ENCODE measurements at regions not wholly inside any gene's neighbourhood (a gene's known extent, or its start where the extent isn't known, plus 50 kb on each side); places are given as distances from the start of the nearest gene placed in this dataset.

DNA sequence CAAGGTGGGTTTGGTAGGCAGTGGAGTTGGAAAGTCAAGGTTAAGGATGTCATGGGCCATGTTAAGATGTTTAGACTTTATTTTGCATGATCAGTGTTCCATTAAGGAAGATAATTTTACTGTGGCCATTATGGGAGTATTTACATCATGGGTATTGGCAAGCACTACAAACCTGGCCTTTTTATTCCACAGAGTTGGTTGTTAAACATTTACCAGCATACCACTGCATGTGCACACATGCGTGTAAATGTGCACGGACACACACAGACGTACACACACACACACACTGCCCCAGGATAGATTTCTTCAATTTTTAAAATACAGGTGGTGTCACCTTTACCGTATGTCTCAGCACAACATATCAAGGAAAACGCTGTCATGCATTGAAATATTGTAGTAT lies 51.4 kb upstream of the ITGA6 start:
- no peak overlapping the region for H2AFZ ChIP-seq (ENCODE audit: low read length)
- WGBS, 2 experiments (ENCODE audit: extremely low coverage in 1 of 2, insufficient coverage in 1 of 2, insufficient read length in 1 of 2, insufficient replicate concordance in 2 of 2, low coverage in 1 of 2, low lambda C conversion rate in 2 of 2, missing lambda C conversion rate in 1 of 2), result 94% methylated on average over 5 of the region's 5 CpGs; no CpG with 5 or more reads in 1 of the 2 experiments
- no peak overlapping the region for H2BK15ac ChIP-seq (ENCODE audit: low read length)
- H4K8ac ChIP-seq (ENCODE audit: extremely low read depth, insufficient read depth, low read length), result no peak overlapping the region
- 0 out of 2 replicates have a peak overlapping the region, but pooled peaks have one; percentile 13 for H2BK20ac ChIP-seq (ENCODE audit: low read length)
- H3K4ac ChIP-seq (replicated peaks; ENCODE audit: insufficient read length, low read depth, low read length), result no peak overlapping the region
- H3K4me2 ChIP-seq (ENCODE audit: insufficient read depth in 1 of 2, low read depth in 2 of 2, low read length in 2 of 2), result no peak overlapping the region
- no peak overlapping the region for H2AK5ac ChIP-seq (ENCODE audit: low read depth, low read length)
- H3K9ac ChIP-seq (replicated peaks in 1 of 4; ENCODE audit: extremely low read depth in 1 of 4, low read depth in 3 of 4, low read length in 3 of 4), result no peak overlapping the region
- peak overlapping the region; percentile 6; the same call in 1 of the 2 replicates for H3K18ac ChIP-seq (ENCODE audit: extremely low read depth, low read length)
- H3K4me1 ChIP-seq (replicated peaks in 1 of 4; ENCODE audit: control insufficient read depth in 3 of 4, insufficient read depth in 4 of 4, low read length in 3 of 4), result peaks cover 5 to 12% (median 9%) of the 10 kb centered on the region in 4 experiments; a peak in 5 of 7 replicates
- TF ChIP-seq RAD21 (IDR thresholded peaks at IDR 0.05 in 1 of 2, conservative IDR thresholded peaks at IDR 0.05 in 1 of 2; ENCODE audit: low read depth in 2 of 2, low read length in 2 of 2) (no peak), PHF8 (conservative IDR thresholded peaks at IDR 0.05; ENCODE audit: low read depth, low read length) (no peak)
- TF ChIP-seq, protein P1, sequence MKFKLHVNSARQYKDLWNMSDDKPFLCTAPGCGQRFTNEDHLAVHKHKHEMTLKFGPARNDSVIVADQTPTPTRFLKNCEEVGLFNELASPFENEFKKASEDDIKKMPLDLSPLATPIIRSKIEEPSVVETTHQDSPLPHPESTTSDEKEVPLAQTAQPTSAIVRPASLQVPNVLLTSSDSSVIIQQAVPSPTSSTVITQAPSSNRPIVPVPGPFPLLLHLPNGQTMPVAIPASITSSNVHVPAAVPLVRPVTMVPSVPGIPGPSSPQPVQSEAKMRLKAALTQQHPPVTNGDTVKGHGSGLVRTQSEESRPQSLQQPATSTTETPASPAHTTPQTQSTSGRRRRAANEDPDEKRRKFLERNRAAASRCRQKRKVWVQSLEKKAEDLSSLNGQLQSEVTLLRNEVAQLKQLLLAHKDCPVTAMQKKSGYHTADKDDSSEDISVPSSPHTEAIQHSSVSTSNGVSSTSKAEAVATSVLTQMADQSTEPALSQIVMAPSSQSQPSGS (IDR thresholded peaks at IDR 0.05; ENCODE audit: low read length), result no peak
- FAIRE-seq (no peak), DNase-seq (ENCODE audit: low read depth in 1 of 2, low spot score in 2 of 2) (no peak)
- peaks cover 0 to 6% of the 10 kb centered on the region in 2 experiments; a peak in 3 of 4 replicates for H3K9me3 ChIP-seq (ENCODE audit: insufficient read depth in 2 of 2, low read depth in 1 of 2, low read length in 1 of 2)
- no peak overlapping the region for H3K56ac ChIP-seq (replicated peaks; ENCODE audit: insufficient read length, low read depth, low read length)
- no peak overlapping the region for H3K4me3 ChIP-seq (ENCODE audit: extremely low read depth in 1 of 4, insufficient read depth in 2 of 4, low read depth in 3 of 4, low read length in 4 of 4)
- CTCF ChIA-PET (ENCODE audit: partially characterized antibody), result interaction anchor here (0.6 to 1.3 kb wide), 2 partner anchors 20 to 173 kb away, joined by 3 read pairs; no protein-coding TSS in a partner anchor
- H3K23me2 ChIP-seq (ENCODE audit: low read depth, low read length), result no peaks in the 10 kb centered on the region
- POLR2A ChIA-PET (ENCODE audit: partially characterized antibody), result no interaction called here
- no peak overlapping the region for H4K91ac ChIP-seq (replicated peaks; ENCODE audit: insufficient read length, low read length)
- no peak overlapping the region for H2BK120ac ChIP-seq (replicated peaks; ENCODE audit: low read depth, low read length)
- no peaks in the 10 kb centered on the region for H4K20me1 ChIP-seq (replicated peaks in 1 of 2; ENCODE audit: control insufficient read depth in 1 of 2, insufficient read depth in 2 of 2, low read length in 2 of 2)
- no peaks in the 10 kb centered on the region for H3K79me1 ChIP-seq (ENCODE audit: low read depth, low read length)
- no peak overlapping the region for H4K5ac ChIP-seq (ENCODE audit: insufficient read length, low read depth, low read length)
- no peak overlapping the region for H3K23ac ChIP-seq (ENCODE audit: insufficient read length)
- H2BK12ac ChIP-seq (ENCODE audit: low read depth, low read length), result no peak overlapping the region
- no peaks in the 10 kb centered on the region for H3K79me2 ChIP-seq (ENCODE audit: control insufficient read depth in 1 of 2, insufficient read depth in 2 of 2, low read length in 2 of 2)
- no peak overlapping the region for H2BK5ac ChIP-seq (ENCODE audit: low read depth, low read length)
- no peak overlapping the region for H3K14ac ChIP-seq (ENCODE audit: insufficient read length)
- H3K27ac ChIP-seq (ENCODE audit: low read depth, low read length), result no peak overlapping the region
- H3K36me3 ChIP-seq (ENCODE audit: control insufficient read depth in 2 of 4, insufficient read depth in 4 of 4, low read length in 3 of 4), result no peaks in the 10 kb centered on the region
- no peaks in the 10 kb centered on the region for H3K27me3 ChIP-seq (replicated peaks in 1 of 4; ENCODE audit: control insufficient read depth in 3 of 4, extremely low read depth in 1 of 4, insufficient read depth in 3 of 4, low read length in 3 of 4)
